Activated naive CD8-positive, alpha-beta T cell treated with anti-CD3 and anti-CD28 coated beads, Interleukin-2, amount 10 ng/mL, durations not matched to agents 7 days and 5 days (primary cell): ENCODE measurements at regions not wholly inside any gene's neighbourhood (a gene's known extent, or its start where the extent isn't known, plus 50 kb on each side); places are given as distances from the start of the nearest gene placed in this dataset.
"Not testable (repeated sequence)": the region's sequence is repeated elsewhere in the genome, so short reads cannot be mapped to it uniquely, and the experiment has no call there.

Experiments used
- ATAC-seq: fragments of 150-1000 bp; cut with Tn5 transposase; one replicate; pipeline ENCODE4 v1.10.0; 2021; ENCODE audit warnings: low read depth, moderate library complexity
- POLR2A ChIA-PET: fragments of 350-600 bp; sonication (Branson Sonifier 250); formaldehyde crosslinking; loops from one replicate; lab custom pipeline; 2021; ENCODE audit warnings: antibody characterized with exemption; lab: Charles Lee
- DNase-seq: peaks from one replicate; pipeline ENCODE4 v3.0.0; 2021
- H3K27ac Mint-ChIP-seq: one replicate; pipeline ENCODE4 v1.8.0; 2022; ENCODE audit warnings: mild to moderate bottlenecking, mixed read lengths
- H3K27me3 Mint-ChIP-seq: one replicate; pipeline ENCODE4 v1.8.0; 2022; ENCODE audit warnings: mild to moderate bottlenecking, moderate library complexity, mixed read lengths
- H3K36me3 Mint-ChIP-seq: one replicate; pipeline ENCODE4 v1.8.0; 2021; ENCODE audit warnings: mild to moderate bottlenecking, mixed read lengths
- H3K4me1 Mint-ChIP-seq: one replicate; pipeline ENCODE4 v1.8.0; 2021; ENCODE audit warnings: mixed read lengths
- H3K4me3 Mint-ChIP-seq: one replicate; pipeline ENCODE4 v1.8.0; 2022; ENCODE audit warnings: mild to moderate bottlenecking, moderate library complexity, mixed read lengths
- H3K9me3 Mint-ChIP-seq: one replicate; pipeline ENCODE4 v1.8.0; 2021; ENCODE audit warnings: mixed read lengths

- Mint-ChIP-seq H3K27ac (no peak overlapping the region), H3K4me3 (no peak overlapping the region), H3K9me3 (peaks cover 2% of the 10 kb centered on the region), H3K27me3 (no peaks in the 10 kb centered on the region), H3K4me1 (no peaks in the 10 kb centered on the region), H3K36me3 (no peaks in the 10 kb centered on the region)
- ATAC-seq (no peak), DNase-seq (no peak)
- POLR2A ChIA-PET, result no interaction called here
Observed at GRCh38 chr3:159679900-159680299, 308.7 kb upstream of the IL12A start.

DNA sequence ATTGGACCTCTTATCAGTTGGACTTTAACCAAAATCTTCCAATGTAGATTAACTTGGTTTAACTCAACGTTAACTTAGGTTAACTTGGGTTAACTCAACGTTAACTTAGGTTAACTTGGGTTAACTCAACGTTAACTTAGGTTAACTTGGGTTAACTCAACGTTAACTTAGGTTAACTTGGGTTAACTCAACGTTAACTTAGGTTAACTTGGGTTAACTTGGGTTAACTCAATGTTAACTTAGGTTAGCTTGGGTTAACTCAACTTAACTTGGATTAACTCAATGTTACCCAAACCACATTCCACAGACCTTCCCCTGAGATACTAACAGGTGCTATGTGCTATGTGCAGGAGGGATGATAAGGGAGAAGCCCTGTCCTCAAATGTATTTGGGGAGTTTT, 306.9 kb upstream of the IL12A start:
- H3K27me3 Mint-ChIP-seq, H3K36me3 Mint-ChIP-seq, H3K27ac Mint-ChIP-seq, DNase-seq, H3K4me1 Mint-ChIP-seq, POLR2A ChIA-PET, H3K4me3 Mint-ChIP-seq, H3K9me3 Mint-ChIP-seq, ATAC-seq: not testable (repeated sequence)

DNA sequence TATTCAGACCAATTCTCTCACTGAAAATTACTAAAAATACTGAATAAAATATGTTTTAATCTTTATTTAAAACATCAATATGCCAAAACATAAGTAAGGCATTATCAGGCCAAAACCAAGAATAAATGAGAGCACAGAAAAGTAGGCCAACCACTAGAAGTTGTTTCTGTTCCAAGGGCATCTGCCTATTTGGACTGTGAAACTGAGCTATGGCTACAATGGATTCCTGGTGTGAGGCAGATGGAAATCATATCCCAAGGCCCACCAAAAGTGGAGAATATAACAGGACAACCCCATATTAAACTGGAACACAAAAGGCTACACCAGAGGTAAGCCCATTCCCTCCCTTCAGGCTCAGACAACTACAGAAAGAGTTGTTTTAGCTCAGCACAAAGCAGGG, 302.8 kb upstream of the IL12A start:
- Mint-ChIP-seq H3K27ac (no peak overlapping the region), H3K36me3 (no peaks in the 10 kb centered on the region), H3K9me3 (peaks cover 2% of the 10 kb centered on the region), H3K27me3 (no peaks in the 10 kb centered on the region), H3K4me3 (no peak overlapping the region), H3K4me1 (no peaks in the 10 kb centered on the region)
- no peak for ATAC-seq
- POLR2A ChIA-PET, result no interaction called here
- DNase-seq, result no peak

DNA sequence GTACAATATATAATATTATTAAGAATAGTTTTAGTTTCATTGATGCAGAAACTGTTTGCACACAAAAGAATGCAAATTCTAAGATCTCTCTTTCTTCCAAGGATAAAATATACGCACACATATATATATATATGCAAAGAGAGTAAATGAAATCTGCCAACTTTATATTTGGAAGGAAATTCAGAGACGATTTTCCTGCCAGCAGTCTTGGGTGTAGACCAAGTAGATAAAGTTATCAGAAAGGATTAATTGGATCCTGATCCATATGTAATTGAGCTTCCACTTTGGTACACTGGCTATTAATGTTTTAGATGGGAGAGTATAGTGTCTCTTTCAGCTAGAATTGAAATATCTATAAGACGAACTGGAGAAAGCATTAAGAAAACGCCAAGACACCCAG, 295.4 kb upstream of the IL12A start:
- no peak for DNase-seq
- no peak overlapping the region for H3K27ac Mint-ChIP-seq
- no peaks in the 10 kb centered on the region for H3K36me3 Mint-ChIP-seq
- H3K9me3 Mint-ChIP-seq, result no peaks in the 10 kb centered on the region
- no peak for ATAC-seq
- H3K27me3 Mint-ChIP-seq, result no peaks in the 10 kb centered on the region
- H3K4me1 Mint-ChIP-seq, result no peaks in the 10 kb centered on the region
- H3K4me3 Mint-ChIP-seq, result no peak overlapping the region
- POLR2A ChIA-PET, result no interaction called here

GRCh38 chr3:159711560-159712333, 276.9 kb upstream of the IL12A start:
- Mint-ChIP-seq H3K36me3 (no peaks in the 10 kb centered on the region), H3K27me3 (no peaks in the 10 kb centered on the region), H3K9me3 (no peaks in the 10 kb centered on the region), H3K4me3 (no peak overlapping the region), H3K27ac (no peak overlapping the region), H3K4me1 (no peaks in the 10 kb centered on the region)
- POLR2A ChIA-PET, result no interaction called here
- ATAC-seq (no peak), DNase-seq (no peak)

GRCh38 chr3:159721324-159721723, 267.3 kb upstream of the IL12A start:
- H3K27ac Mint-ChIP-seq, result no peak overlapping the region
- POLR2A ChIA-PET, result no interaction called here
- no peak overlapping the region for H3K4me3 Mint-ChIP-seq
- H3K4me1 Mint-ChIP-seq, result no peaks in the 10 kb centered on the region
- no peaks in the 10 kb centered on the region for H3K27me3 Mint-ChIP-seq
- H3K9me3 Mint-ChIP-seq, result no peaks in the 10 kb centered on the region
- no peaks in the 10 kb centered on the region for H3K36me3 Mint-ChIP-seq
- ATAC-seq (no peak), DNase-seq (no peak)

- no peak for ATAC-seq
- H3K36me3 Mint-ChIP-seq, result no peaks in the 10 kb centered on the region
Observed at GRCh38 chr3:159723295-159723694, 265.3 kb upstream of the IL12A start.

GRCh38 chr3:159724627-159725026, 264.0 kb upstream of the IL12A start:
- no peak overlapping the region for H3K27ac Mint-ChIP-seq
- H3K27me3 Mint-ChIP-seq, result peaks cover 2% of the 10 kb centered on the region
- H3K9me3 Mint-ChIP-seq, result no peaks in the 10 kb centered on the region
- no peaks in the 10 kb centered on the region for H3K4me1 Mint-ChIP-seq
- POLR2A ChIA-PET, result interaction anchor here (0.7 kb wide), 1 partner anchor 464 kb away, joined by 3 read pairs; no protein-coding TSS in a partner anchor
- H3K36me3 Mint-ChIP-seq, result no peaks in the 10 kb centered on the region
- no peak overlapping the region for H3K4me3 Mint-ChIP-seq
- DNase-seq, result no peak
- ATAC-seq, result no peak

More at GRCh38 chr3:159723295-159723694, 265.3 kb upstream of the IL12A start:
- Mint-ChIP-seq H3K9me3 (no peaks in the 10 kb centered on the region), H3K27ac (no peak overlapping the region), H3K27me3 (no peaks in the 10 kb centered on the region), H3K4me1 (no peaks in the 10 kb centered on the region), H3K4me3 (no peak overlapping the region)
- no peak for DNase-seq
- POLR2A ChIA-PET, result no interaction called here

- H3K4me3 Mint-ChIP-seq, result no peak overlapping the region
- H3K27ac Mint-ChIP-seq, result no peak overlapping the region
- POLR2A ChIA-PET, result no interaction called here
- H3K36me3 Mint-ChIP-seq, result no peaks in the 10 kb centered on the region
- H3K9me3 Mint-ChIP-seq, result no peaks in the 10 kb centered on the region
- DNase-seq, result no peak
- ATAC-seq, result no peak
- H3K27me3 Mint-ChIP-seq, result peaks cover 6% of the 10 kb centered on the region
- no peaks in the 10 kb centered on the region for H3K4me1 Mint-ChIP-seq
Observed at GRCh38 chr3:159726231-159726964, 262.2 kb upstream of the IL12A start.

DNA sequence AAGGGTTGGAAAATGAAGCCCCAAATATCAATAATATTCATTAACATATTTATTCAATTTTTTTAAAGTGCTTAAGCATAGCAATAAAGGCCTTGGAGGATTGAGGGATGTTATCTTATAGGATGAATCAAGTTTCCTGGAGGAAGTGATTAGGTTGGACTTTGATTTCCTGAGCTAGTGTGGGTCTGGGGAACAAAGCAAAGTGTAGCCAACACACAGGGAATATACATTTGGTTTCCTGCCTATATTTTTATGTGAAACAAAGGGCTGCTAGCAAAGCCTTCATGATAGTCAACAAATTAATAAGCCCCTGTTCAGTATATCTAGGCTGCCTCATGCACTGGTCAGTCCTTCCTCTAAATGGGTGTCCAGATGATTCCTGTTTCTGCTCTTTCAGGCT, 261.1 kb upstream of the IL12A start:
- H3K27me3 Mint-ChIP-seq, result peaks cover 6% of the 10 kb centered on the region
- DNase-seq, result no peak
- no peaks in the 10 kb centered on the region for H3K4me1 Mint-ChIP-seq
- H3K36me3 Mint-ChIP-seq, result no peaks in the 10 kb centered on the region
- POLR2A ChIA-PET, result no interaction called here
- no peaks in the 10 kb centered on the region for H3K9me3 Mint-ChIP-seq
- H3K27ac Mint-ChIP-seq, result no peak overlapping the region
- no peak for ATAC-seq
- H3K4me3 Mint-ChIP-seq, result no peak overlapping the region

GRCh38 chr3:159731254-159731653, 257.4 kb upstream of the IL12A start:
- Mint-ChIP-seq H3K4me3 (no peak overlapping the region), H3K4me1 (no peaks in the 10 kb centered on the region), H3K36me3 (no peaks in the 10 kb centered on the region), H3K27me3 (peaks cover 6% of the 10 kb centered on the region), H3K9me3 (no peaks in the 10 kb centered on the region), H3K27ac (no peak overlapping the region)
- POLR2A ChIA-PET, result no interaction called here
- DNase-seq, result no peak
- ATAC-seq, result no peak

GRCh38 chr3:159732172-159733111, 256.2 kb upstream of the IL12A start:
- POLR2A ChIA-PET, result no interaction called here

DNA sequence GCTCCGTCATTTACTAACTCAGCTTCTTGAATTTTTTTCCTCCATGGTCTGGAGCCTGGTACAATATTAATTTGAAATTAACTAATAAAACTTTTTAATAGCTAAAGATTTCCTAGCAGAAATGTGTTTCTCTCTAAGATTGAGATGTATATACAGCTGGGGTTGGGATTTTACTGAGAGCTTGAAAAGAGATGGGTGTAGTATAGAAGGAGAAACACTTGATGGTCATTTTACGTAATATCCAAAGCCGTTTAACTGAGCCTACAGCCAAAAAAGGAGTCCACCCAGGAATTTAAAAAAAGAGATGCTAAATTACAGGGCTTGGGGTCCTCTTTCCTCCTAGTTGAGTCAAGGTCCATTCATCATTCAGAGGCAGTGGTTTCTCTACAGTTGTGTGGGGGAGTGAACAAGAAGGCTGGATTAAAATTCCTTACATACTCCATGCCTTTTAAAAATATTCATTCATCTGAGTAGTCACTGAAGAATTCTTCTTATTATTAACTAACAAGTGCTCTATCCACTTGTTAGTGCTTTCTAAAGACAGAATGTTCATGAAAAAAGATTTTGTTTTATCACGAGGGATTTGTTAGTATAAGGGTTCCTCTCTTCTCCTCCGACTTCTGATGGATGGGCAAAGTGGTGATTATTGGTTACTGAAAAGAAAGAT, 255.3 kb upstream of the IL12A start:
- Mint-ChIP-seq H3K9me3 (no peaks in the 10 kb centered on the region), H3K4me3 (no peak overlapping the region), H3K36me3 (no peaks in the 10 kb centered on the region), H3K27ac (no peak overlapping the region), H3K4me1 (no peaks in the 10 kb centered on the region), H3K27me3 (peaks cover 6% of the 10 kb centered on the region)
- DNase-seq (no peak), ATAC-seq (no peak)
- POLR2A ChIA-PET, result no interaction called here

More at GRCh38 chr3:159732172-159733111, 256.2 kb upstream of the IL12A start:
- Mint-ChIP-seq H3K27ac (no peak overlapping the region), H3K27me3 (peaks cover 6% of the 10 kb centered on the region), H3K9me3 (no peaks in the 10 kb centered on the region), H3K4me3 (no peak overlapping the region), H3K4me1 (no peaks in the 10 kb centered on the region), H3K36me3 (no peaks in the 10 kb centered on the region)
- ATAC-seq (no peak), DNase-seq (no peak)
